H1 (cell line): ENCODE measurements at regions not wholly inside any gene's neighbourhood (a gene's known extent, or its start where the extent isn't known, plus 50 kb on each side); places are given as distances from the start of the nearest gene placed in this dataset.

Source experiments
- CTCF ChIA-PET: fragments of 300-600 bp; sonication (Branson Sonifier 250); formaldehyde crosslinking; loops from one replicate; lab custom pipeline; 2021; ENCODE audit not compliant: partially characterized antibody; lab: Charles Lee
- POLR2A ChIA-PET: fragments of 300-600 bp; sonication (Branson Sonifier 250); formaldehyde crosslinking; loops from one replicate; lab custom pipeline; 2021; ENCODE audit warnings: inconsistent platforms; ENCODE audit not compliant: partially characterized antibody; lab: Charles Lee
- DNase-seq, 2 experiments: peaks; one replicate each; pipeline versions ENCODE4 v3.0.0 to v3.0.0-alpha.2; 2010 to 2022; ENCODE audit warnings: low spot score in 2 of 2, low read depth in 1 of 2, mixed read lengths in 1 of 2
- FAIRE-seq: peaks from 2 replicates; lab custom pipeline; 2011; peaks lifted over from hg19 to GRCh38; lab: Jason Lieb, UNC
- H2AFZ ChIP-seq: 2 replicates; pipeline ENCODE4 v1.8.1; 2012; ENCODE audit warnings: low read length, inconsistent platforms
- H2AK5ac ChIP-seq: 2 replicates; pipeline ENCODE4 v1.6.1; 2013; ENCODE audit warnings: low read depth, low read length
- H2BK120ac ChIP-seq: replicated peaks from 2 replicates; pipeline ENCODE3; 2013; ENCODE audit warnings: low read depth, low read length, inconsistent platforms
- H2BK12ac ChIP-seq: 2 replicates; pipeline ENCODE4 v1.6.1; 2013; ENCODE audit warnings: low read depth, low read length
- H2BK15ac ChIP-seq: 2 replicates; pipeline ENCODE4 v1.6.1; 2013; ENCODE audit warnings: low read length
- H2BK20ac ChIP-seq: 2 replicates; pipeline ENCODE4 v1.6.1; 2013; ENCODE audit warnings: low read length
- H2BK5ac ChIP-seq: 2 replicates; pipeline ENCODE4 v1.6.1; 2013; ENCODE audit warnings: low read depth, low read length
- H3K14ac ChIP-seq: 2 replicates; pipeline ENCODE4 v1.6.1; 2013; ENCODE audit warnings: inconsistent platforms; ENCODE audit not compliant: insufficient read length
- H3K18ac ChIP-seq: 2 replicates; pipeline ENCODE4 v1.6.1; 2013; ENCODE audit warnings: low read length; ENCODE audit errors: extremely low read depth
- H3K23ac ChIP-seq: 2 replicates; pipeline ENCODE4 v1.6.1; 2013; ENCODE audit warnings: inconsistent platforms; ENCODE audit not compliant: insufficient read length
- H3K23me2 ChIP-seq: 2 replicates; pipeline ENCODE4 v1.6.1; 2013; ENCODE audit warnings: low read depth, low read length
- H3K27ac ChIP-seq: 2 replicates; pipeline ENCODE4 v1.6.1; 2011; ENCODE audit warnings: low read depth, low read length, inconsistent platforms
- H3K27me3 ChIP-seq, 4 experiments: replicated peaks in 1 of 4; 1 replicate in 1 of 4; 2 replicates in 3 of 4; pipeline versions ENCODE4 v1.6.1 to v1.8.1; 2011 to 2013; ENCODE audit warnings: low read length in 3 of 4, mild to moderate bottlenecking in 3 of 4, inconsistent platforms in 2 of 4, mixed read lengths in 2 of 4, moderate library complexity in 1 of 4; ENCODE audit not compliant: control insufficient read depth in 3 of 4, insufficient read depth in 3 of 4; ENCODE audit errors: extremely low read depth in 1 of 4
- H3K36me3 ChIP-seq, 4 experiments: 2 replicates each; pipeline versions ENCODE4 v1.6.1 to v1.8.1; 2011 to 2013; ENCODE audit warnings: mild to moderate bottlenecking in 4 of 4, low read length in 3 of 4, moderate library complexity in 2 of 4, control low read depth in 1 of 4, inconsistent platforms in 1 of 4; ENCODE audit not compliant: insufficient read depth in 4 of 4, control insufficient read depth in 2 of 4
- H3K4ac ChIP-seq: replicated peaks from 2 replicates; pipeline ENCODE3; 2013; ENCODE audit warnings: low read length, low read depth, mixed read lengths, inconsistent platforms; ENCODE audit not compliant: insufficient read length
- H3K4me1 ChIP-seq, 4 experiments: replicated peaks in 1 of 4; 1 replicate in 1 of 4; 2 replicates in 3 of 4; pipeline versions ENCODE4 v1.6.1 to v1.8.1; 2011 to 2013; ENCODE audit warnings: low read length in 3 of 4, inconsistent platforms in 2 of 4, mixed read lengths in 1 of 4; ENCODE audit not compliant: insufficient read depth in 4 of 4, control insufficient read depth in 3 of 4
- H3K4me2 ChIP-seq, 2 experiments: 2 replicates each; pipeline versions ENCODE4 v1.6.1 to v1.8.1; 2011 to 2013; ENCODE audit warnings: low read depth in 2 of 2, low read length in 2 of 2, control low read depth in 1 of 2, inconsistent platforms in 1 of 2, mild to moderate bottlenecking in 1 of 2; ENCODE audit not compliant: insufficient read depth in 1 of 2
- H3K4me3 ChIP-seq, 4 experiments: fragments of 200-600, 300-600 bp in 1 of 4; sonication (generic), shearing (Covaris generic), sonication (Bioruptor Twin) in 1 of 4; 2 replicates each; pipeline versions ENCODE4 v1.5.1 to v1.8.1; 2011 to 2016; ENCODE audit warnings: low read length in 4 of 4, low read depth in 3 of 4, control low read depth in 2 of 4, inconsistent platforms in 2 of 4, mild to moderate bottlenecking in 2 of 4, mixed read lengths in 1 of 4, moderate library complexity in 1 of 4; ENCODE audit not compliant: insufficient read depth in 2 of 4; ENCODE audit errors: extremely low read depth in 1 of 4
- H3K56ac ChIP-seq: replicated peaks from 2 replicates; pipeline ENCODE3; 2013; ENCODE audit warnings: low read depth, mild to moderate bottlenecking, mixed read lengths, low read length, inconsistent platforms; ENCODE audit not compliant: insufficient read length
- H3K79me1 ChIP-seq: 2 replicates; pipeline ENCODE4 v1.6.1; 2013; ENCODE audit warnings: low read depth, low read length, control low read depth
- H3K79me2 ChIP-seq, 2 experiments: 2 replicates each; pipeline versions ENCODE4 v1.6.1 to v1.8.1; 2012 to 2013; ENCODE audit warnings: low read length in 2 of 2, mild to moderate bottlenecking in 2 of 2, inconsistent platforms in 1 of 2; ENCODE audit not compliant: insufficient read depth in 2 of 2, control insufficient read depth in 1 of 2
- H3K9ac ChIP-seq, 4 experiments: replicated peaks in 1 of 4; 1 replicate in 1 of 4; 2 replicates in 3 of 4; pipeline versions ENCODE4 v1.6.1 to v1.8.1; 2011 to 2013; ENCODE audit warnings: low read depth in 3 of 4, low read length in 3 of 4, control low read depth in 2 of 4, mild to moderate bottlenecking in 2 of 4, moderate library complexity in 2 of 4, inconsistent platforms in 1 of 4; ENCODE audit errors: extremely low read depth in 1 of 4
- H3K9me3 ChIP-seq, 2 experiments: 2 replicates each; pipeline versions ENCODE4 v1.6.1 to v1.8.1; 2012 to 2013; ENCODE audit warnings: mild to moderate bottlenecking in 2 of 2, moderate library complexity in 2 of 2, control low read depth in 1 of 2, inconsistent platforms in 1 of 2, low read depth in 1 of 2, low read length in 1 of 2, mixed read lengths in 1 of 2; ENCODE audit not compliant: insufficient read depth in 2 of 2
- H4K20me1 ChIP-seq, 2 experiments: replicated peaks in 1 of 2; 2 replicates each; pipeline versions ENCODE3 to v1.8.1; 2011 to 2013; ENCODE audit warnings: inconsistent platforms in 2 of 2, low read length in 2 of 2, mild to moderate bottlenecking in 1 of 2; ENCODE audit not compliant: insufficient read depth in 2 of 2, control insufficient read depth in 1 of 2
- H4K5ac ChIP-seq: 2 replicates; pipeline ENCODE4 v1.6.1; 2013; ENCODE audit warnings: low read length, low read depth, mixed read lengths, inconsistent platforms; ENCODE audit not compliant: insufficient read length
- H4K8ac ChIP-seq: 2 replicates; pipeline ENCODE4 v1.8.0; 2013; ENCODE audit warnings: mild to moderate bottlenecking, moderate library complexity, low read length, inconsistent platforms; ENCODE audit not compliant: insufficient read depth; ENCODE audit errors: extremely low read depth
- H4K91ac ChIP-seq: replicated peaks from 2 replicates; pipeline ENCODE3; 2013; ENCODE audit warnings: low read length, mixed read lengths, inconsistent platforms; ENCODE audit not compliant: insufficient read length
- BACH1 ChIP-seq: IDR thresholded peaks from 2 replicates; pipeline ENCODE4 v1.6.1; 2012; ENCODE audit warnings: low read length, improper control_type of control experiment
- E2F6 ChIP-seq: IDR thresholded peaks from 2 replicates; pipeline ENCODE4 v1.6.1; 2012; ENCODE audit warnings: inconsistent platforms
- SAP30 ChIP-seq: fragments of 300-600 bp; sonication (generic); IDR thresholded peaks from 2 replicates; pipeline ENCODE4 v1.7.1; 2012; ENCODE audit warnings: low read length, moderate library complexity, mild to moderate bottlenecking, inconsistent platforms; ENCODE audit not compliant: insufficient read depth, insufficient replicate concordance
- SP1 ChIP-seq: IDR thresholded peaks from 2 replicates; pipeline ENCODE4 v1.6.1; 2011; ENCODE audit warnings: low read depth, low read length
- SP4 ChIP-seq: IDR thresholded peaks from 2 replicates; pipeline ENCODE4 v1.6.1; 2012; ENCODE audit warnings: low read length, inconsistent platforms
- TEAD4 ChIP-seq: IDR thresholded peaks from 2 replicates; pipeline ENCODE4 v1.6.1; 2012; ENCODE audit warnings: low read depth, low read length, inconsistent platforms, mixed read lengths
- YY1 ChIP-seq: IDR thresholded peaks from 2 replicates; pipeline ENCODE4 v1.6.1; 2011; ENCODE audit warnings: low read depth, mild to moderate bottlenecking, low read length
- WGBS, 2 experiments: shearing (Covaris generic) in 1 of 2; methylation state at CpG; one replicate each; pipeline versions ENCODE4 v1.1.6 to v1.1.7; 2013 to 2015; ENCODE audit warnings: low lambda C conversion rate in 2 of 2, mixed read lengths in 2 of 2, inconsistent platforms in 1 of 2, low coverage in 1 of 2, missing lambda C conversion rate in 1 of 2; ENCODE audit not compliant: insufficient replicate concordance in 2 of 2, insufficient coverage in 1 of 2, insufficient read length in 1 of 2; ENCODE audit errors: extremely low coverage in 1 of 2, missing lambda C conversion rate in 1 of 2; 5-methylcytosine and 5-hydroxymethylcytosine counted together

- H3K36me3 ChIP-seq = no peaks in the 10 kb centered on the region
- no peak for DNase-seq
- TF ChIP-seq SP1 = no peak
- TF ChIP-seq E2F6 = no peak
- TF ChIP-seq YY1 = no peak
- no peak for TF ChIP-seq BACH1
- no peak for TF ChIP-seq SAP30
- no peak for TF ChIP-seq SP4
- no peak for TF ChIP-seq TEAD4
Measured at GRCh38 chr11:45507916-45508315, 157.5 kb downstream of the CHST1 start.

More at GRCh38 chr11:45507916-45508315, 157.5 kb downstream of the CHST1 start:
- no peak overlapping the region for H3K56ac ChIP-seq
- no peaks in the 10 kb centered on the region for H3K9me3 ChIP-seq
- H3K4me3 ChIP-seq = no peak overlapping the region
- no peak overlapping the region for H3K9ac ChIP-seq
- H3K79me1 ChIP-seq = no peaks in the 10 kb centered on the region
- no peak overlapping the region for H3K27ac ChIP-seq
- H2AFZ ChIP-seq = no peak overlapping the region
- no peaks in the 10 kb centered on the region for H3K23me2 ChIP-seq
- H4K91ac ChIP-seq = no peak overlapping the region
- no peaks in the 10 kb centered on the region for H4K20me1 ChIP-seq
- H2BK120ac ChIP-seq = no peak overlapping the region
- ChIA-PET POLR2A (interaction anchor here (1.2 kb wide), 1 partner anchor 17 kb away, joined by 3 read pairs; no protein-coding TSS in a partner anchor), CTCF (interaction anchor here (1.0 kb wide), 2 partner anchors 24 to 147 kb away, joined by 3 to 4 read pairs; no protein-coding TSS in a partner anchor)
- H3K27me3 ChIP-seq = no peaks in the 10 kb centered on the region
- H3K4ac ChIP-seq = no peak overlapping the region
- no peak overlapping the region for H2BK5ac ChIP-seq
- H2BK12ac ChIP-seq = no peak overlapping the region
- H3K4me2 ChIP-seq = no peak overlapping the region
- H2AK5ac ChIP-seq = no peak overlapping the region
- no peak overlapping the region for H2BK20ac ChIP-seq
- H3K4me1 ChIP-seq = peaks cover 0 to 3% (median 0%) of the 10 kb centered on the region in 4 experiments; a peak in 1 of 7 replicates
- 100% methylated on average over 2 of the region's 4 CpGs; no CpG with 5 or more reads in 1 of the 2 experiments for WGBS, 2 experiments
- no peak overlapping the region for H3K14ac ChIP-seq
- H4K8ac ChIP-seq = no peak overlapping the region
- no peak overlapping the region for H3K18ac ChIP-seq
- no peak overlapping the region for H4K5ac ChIP-seq
- FAIRE-seq = no peak
- no peak overlapping the region for H3K23ac ChIP-seq
- no peak overlapping the region for H2BK15ac ChIP-seq
- no peaks in the 10 kb centered on the region for H3K79me2 ChIP-seq
